CD14-positive monocyte (primary cell): ENCODE measurements at regions not wholly inside any gene's neighbourhood (a gene's known extent, or its start where the extent isn't known, plus 50 kb on each side); places are given as distances from the start of the nearest gene placed in this dataset.

Source experiments
- DNase-seq, 3 donors: peaks; one replicate each; pipeline ENCODE4 v3.0.0-alpha.2; 2011 to 2022
- H2AFZ ChIP-seq: 2 replicates; pipeline ENCODE4 v1.6.0; 2012; ENCODE audit warnings: mild to moderate bottlenecking, low read depth, low read length, inconsistent platforms; ENCODE audit not compliant: insufficient read depth, poor library complexity, severe bottlenecking
- H3K27ac ChIP-seq, 2 donors: 1 replicate in 1 of 2; 2 replicates in 1 of 2; pipeline ENCODE4 v1.5.1; 2012 to 2013; ENCODE audit warnings: low read length in 2 of 2, control low read depth in 1 of 2, inconsistent platforms in 1 of 2, low read depth in 1 of 2, mild to moderate bottlenecking in 1 of 2
- H3K27me3 ChIP-seq, 2 donors: one replicate each; pipeline versions ENCODE4 v1.6.0 to v1.6.1; 2011 to 2013; ENCODE audit warnings: low read length in 2 of 2; ENCODE audit not compliant: control insufficient read depth in 2 of 2, insufficient read depth in 2 of 2
- H3K36me3 ChIP-seq, 2 donors: replicated peaks in 1 of 2; 1 replicate in 1 of 2; 2 replicates in 1 of 2; pipeline versions ENCODE4 v1.5.1 to v1.6.1; 2012 to 2013; ENCODE audit warnings: low read length in 2 of 2, control low read depth in 1 of 2, inconsistent platforms in 1 of 2, mild to moderate bottlenecking in 1 of 2; ENCODE audit not compliant: insufficient read depth in 2 of 2, control insufficient read depth in 1 of 2
- H3K4me1 ChIP-seq, 2 donors: 1 replicate in 1 of 2; 2 replicates in 1 of 2; pipeline versions ENCODE4 v1.5.1 to v1.6.1; 2012 to 2013; ENCODE audit warnings: low read length in 2 of 2, control low read depth in 1 of 2, inconsistent platforms in 1 of 2, mild to moderate bottlenecking in 1 of 2, moderate library complexity in 1 of 2; ENCODE audit not compliant: insufficient read depth in 2 of 2, control insufficient read depth in 1 of 2
- H3K4me2 ChIP-seq: replicated peaks from 2 replicates; pipeline ENCODE3; 2012; ENCODE audit warnings: low read length, moderate library complexity, mild to moderate bottlenecking; ENCODE audit not compliant: poor library complexity, severe bottlenecking; ENCODE audit errors: extremely low read depth
- H3K4me3 ChIP-seq, 3 experiments: fragments of 200-600 bp in 1 of 3; sonication (generic) in 1 of 3; replicated peaks in 1 of 3; 1 replicate in 2 of 3; 2 replicates in 1 of 3; pipeline ENCODE4 v1.5.1; 2011 to 2013; ENCODE audit warnings: low read length in 3 of 3, mild to moderate bottlenecking in 3 of 3, control low read depth in 2 of 3, low read depth in 2 of 3, inconsistent platforms in 1 of 3, moderate library complexity in 1 of 3
- H3K79me2 ChIP-seq: 2 replicates; pipeline ENCODE4 v1.6.0; 2012; ENCODE audit warnings: mild to moderate bottlenecking, control low read depth, inconsistent platforms, low read length, moderate library complexity; ENCODE audit not compliant: insufficient read depth
- H3K9ac ChIP-seq: 2 replicates; pipeline ENCODE4 v1.6.0; 2017; ENCODE audit warnings: low read length, mild to moderate bottlenecking; ENCODE audit not compliant: insufficient read depth, poor library complexity, severe bottlenecking
- H3K9me3 ChIP-seq, 2 donors: replicated peaks in 1 of 2; 1 replicate in 1 of 2; 2 replicates in 1 of 2; pipeline versions ENCODE4 v1.5.1 to v1.6.1; 2012 to 2013; ENCODE audit warnings: low read length in 2 of 2, control low read depth in 1 of 2; ENCODE audit not compliant: control insufficient read depth in 1 of 2, insufficient read depth in 1 of 2
- H4K20me1 ChIP-seq: 2 replicates; pipeline ENCODE4 v1.6.0; 2012; ENCODE audit warnings: mild to moderate bottlenecking, low read length, control low read depth, moderate library complexity; ENCODE audit not compliant: insufficient read depth
- H3K27ac Mint-ChIP-seq, 7 donors: one replicate each; pipeline ENCODE4 v1.8.0; 2020; ENCODE audit warnings: mild to moderate bottlenecking in 7 of 7, mixed read lengths in 7 of 7, moderate library complexity in 6 of 7, inconsistent platforms in 2 of 7
- H3K27me3 Mint-ChIP-seq, 3 donors: one replicate each; pipeline ENCODE4 v1.8.0; 2021 to 2022; ENCODE audit warnings: low read depth in 3 of 3, mild to moderate bottlenecking in 3 of 3, mixed read lengths in 3 of 3, moderate library complexity in 3 of 3, inconsistent platforms in 1 of 3
- H3K36me3 Mint-ChIP-seq, 2 donors: one replicate each; pipeline ENCODE4 v1.8.0; 2020; ENCODE audit warnings: mixed read lengths in 2 of 2, inconsistent platforms in 1 of 2, mild to moderate bottlenecking in 1 of 2
- H3K4me1 Mint-ChIP-seq: one replicate; pipeline ENCODE4 v1.8.0; 2020; ENCODE audit warnings: mild to moderate bottlenecking, mixed read lengths
- H3K4me3 Mint-ChIP-seq, 2 donors: one replicate each; pipeline ENCODE4 v1.8.0; 2020; ENCODE audit warnings: mild to moderate bottlenecking in 2 of 2, mixed read lengths in 2 of 2, moderate library complexity in 1 of 2
- H3K9me3 Mint-ChIP-seq, 7 donors: one replicate each; pipeline ENCODE4 v1.8.0; 2020 to 2022; ENCODE audit warnings: mixed read lengths in 7 of 7, mild to moderate bottlenecking in 6 of 7, moderate library complexity in 6 of 7, inconsistent platforms in 2 of 7
- CTCF ChIP-seq: fragments of 200-600 bp; IDR thresholded peaks from one replicate; pipeline ENCODE4 v1.8.0; 2022; ENCODE audit warnings: antibody characterized with exemption, mild to moderate bottlenecking
- WGBS: methylation state at CpG from one replicate; pipeline ENCODE4 v1.1.5; 2013; ENCODE audit warnings: missing lambda C conversion rate; ENCODE audit not compliant: insufficient coverage; 5-methylcytosine and 5-hydroxymethylcytosine counted together
- intact Hi-C, 2 donors: fragments of 100-400 bp; cut with micrococcal nuclease; formaldehyde crosslinking; loops; one replicate each; pipeline versions ENCODE4 v1.15.0 to v1.15.1; 2023

- peaks cover 0 to 4% (median 0%) of the 10 kb centered on the region in 3 donors for H3K27me3 Mint-ChIP-seq
- TF ChIP-seq CTCF, result no peak
- intact Hi-C loops, result no loop called here
These were observed 121.6 kb upstream of the ADAMTS16 start for GRCh38 chr5:5018578-5018970.

GRCh38 chr5:5021436-5021835, 118.7 kb upstream of the ADAMTS16 start:
- H3K4me2 ChIP-seq, result no peak overlapping the region
- H3K27me3 ChIP-seq, result no peaks in the 10 kb centered on the region
- no peak overlapping the region for H3K27ac ChIP-seq
- no peaks in the 10 kb centered on the region for H3K36me3 ChIP-seq
- intact Hi-C loops, result no loop called here
- peaks cover 0 to 2% (median 0%) of the 10 kb centered on the region in 3 donors for H3K27me3 Mint-ChIP-seq
- no peaks in the 10 kb centered on the region for H4K20me1 ChIP-seq
- no peak overlapping the region for H3K9ac ChIP-seq
- no peak overlapping the region for H3K27ac Mint-ChIP-seq
- no peaks in the 10 kb centered on the region for H3K79me2 ChIP-seq
- H3K4me1 Mint-ChIP-seq, result no peaks in the 10 kb centered on the region
- H3K9me3 ChIP-seq, result peaks cover 26 to 52% of the 10 kb centered on the region in 2 donors
- H3K9me3 Mint-ChIP-seq, result peaks cover 5 to 21% (median 13%) of the 10 kb centered on the region in 7 donors
- no peak for DNase-seq
- no peaks in the 10 kb centered on the region for H3K36me3 Mint-ChIP-seq
- WGBS, result 94% methylated on average over 2 of the region's 5 CpGs
- TF ChIP-seq CTCF, result no peak
- H3K4me1 ChIP-seq, result no peaks in the 10 kb centered on the region
- no peak overlapping the region for H3K4me3 Mint-ChIP-seq
- no peak overlapping the region for H2AFZ ChIP-seq
- no peak overlapping the region for H3K4me3 ChIP-seq

More at GRCh38 chr5:5018578-5018970, 121.6 kb upstream of the ADAMTS16 start:
- Mint-ChIP-seq H3K9me3 (peaks cover 0 to 15% (median 6%) of the 10 kb centered on the region in 7 donors), H3K4me1 (no peaks in the 10 kb centered on the region), H3K27ac (no peak overlapping the region), H3K4me3 (no peak overlapping the region), H3K36me3 (no peaks in the 10 kb centered on the region)
- Histone ChIP-seq H3K9me3 (peaks cover 5 to 31% of the 10 kb centered on the region in 2 donors), H3K79me2 (no peaks in the 10 kb centered on the region), H3K4me3 (no peak overlapping the region), H3K27me3 (no peaks in the 10 kb centered on the region), H3K27ac (no peak overlapping the region), H3K4me1 (no peaks in the 10 kb centered on the region), H4K20me1 (no peaks in the 10 kb centered on the region), H3K9ac (no peak overlapping the region), H3K4me2 (no peak overlapping the region), H2AFZ (no peak overlapping the region), H3K36me3 (no peaks in the 10 kb centered on the region)
- no peak for DNase-seq
- WGBS, result 72% methylated on average over 3 of the region's 4 CpGs
